ENCODE measurements at regions not wholly inside any gene's neighbourhood (a gene's known extent, or its start where the extent isn't known, plus 50 kb on each side); places are given as distances from the start of the nearest gene placed in this dataset.

GRCh38 chr7:3233301-3233700 is 67.8 kb upstream of the SDK1 start (continued):
- TF ChIP-seq POU6F1 (CRISPR knock-in tag; IDR thresholded peaks at IDR 0.05; ENCODE audit: borderline replicate concordance, low read depth) = no peak
- no peak for TF ChIP-seq TSHZ2 (CRISPR knock-in tag; IDR thresholded peaks at IDR 0.05)
- TF ChIP-seq BACH2 (CRISPR knock-in tag; IDR thresholded peaks at IDR 0.05; ENCODE audit: borderline replicate concordance) = no peak

DNA sequence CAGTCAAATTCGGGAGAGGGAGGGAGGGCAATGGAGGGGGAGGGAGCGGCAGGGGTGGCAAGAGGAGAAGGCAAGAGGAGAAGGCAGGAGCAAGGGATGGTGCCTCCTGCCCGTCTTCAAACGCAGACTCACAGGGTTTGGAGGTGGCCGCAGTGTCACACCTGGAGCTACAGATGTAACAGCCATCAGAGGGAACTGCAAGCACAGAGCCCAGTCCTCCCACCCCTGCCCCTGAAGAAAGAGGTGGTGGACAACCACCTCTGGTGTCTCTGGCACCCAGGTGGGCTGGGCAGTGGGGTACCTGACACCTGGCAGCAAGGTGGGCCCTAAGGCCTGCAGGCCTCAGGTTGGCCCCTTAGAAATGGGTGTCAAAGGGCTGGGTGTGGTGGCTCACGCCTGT is 67.0 kb upstream of the SDK1 start:
- TF ChIP-seq CSDC2 (CRISPR knock-in tag; IDR thresholded peaks at IDR 0.05) (no peak), ARNTL (CRISPR knock-in tag; IDR thresholded peaks at IDR 0.05; ENCODE audit: borderline replicate concordance, low read depth) (no peak), CREB5 (CRISPR knock-in tag; IDR thresholded peaks at IDR 0.05; ENCODE audit: low read depth) (no peak), TOX (CRISPR knock-in tag; IDR thresholded peaks at IDR 0.05; ENCODE audit: borderline replicate concordance) (no peak), PPARA (CRISPR knock-in tag; IDR thresholded peaks at IDR 0.05; ENCODE audit: borderline replicate concordance) (no peak), PATZ1 (CRISPR knock-in tag; IDR thresholded peaks at IDR 0.05; ENCODE audit: borderline replicate concordance) (no peak), ZNF8 (CRISPR knock-in tag; IDR thresholded peaks at IDR 0.05) (no peak), ESRRG (CRISPR knock-in tag; IDR thresholded peaks at IDR 0.05) (no peak), RARB (CRISPR knock-in tag; IDR thresholded peaks at IDR 0.05) (no peak), OSR1 (CRISPR knock-in tag; IDR thresholded peaks at IDR 0.05) (no peak), ZFP30 (CRISPR knock-in tag; IDR thresholded peaks at IDR 0.05) (no peak), ZNF70 (CRISPR knock-in tag; IDR thresholded peaks at IDR 0.05) (no peak), TSHZ2 (CRISPR knock-in tag; IDR thresholded peaks at IDR 0.05) (no peak), ZNF565 (CRISPR knock-in tag; conservative IDR thresholded peaks at IDR 0.05; ENCODE audit: low read depth) (no peak), GLIS3 (CRISPR knock-in tag; IDR thresholded peaks at IDR 0.05) (no peak), ZFP3 (CRISPR knock-in tag; IDR thresholded peaks at IDR 0.05) (no peak), TCF4 (CRISPR knock-in tag; IDR thresholded peaks at IDR 0.05; ENCODE audit: borderline replicate concordance) (no peak)
- ATAC-seq = no peak

- no peak for ATAC-seq
- TF ChIP-seq CSDC2 (CRISPR knock-in tag; IDR thresholded peaks at IDR 0.05) (no peak), ZNF565 (CRISPR knock-in tag; conservative IDR thresholded peaks at IDR 0.05; ENCODE audit: low read depth) (no peak), PPARA (CRISPR knock-in tag; IDR thresholded peaks at IDR 0.05; ENCODE audit: borderline replicate concordance) (no peak), ZFP3 (CRISPR knock-in tag; IDR thresholded peaks at IDR 0.05) (no peak), TSHZ2 (CRISPR knock-in tag; IDR thresholded peaks at IDR 0.05) (no peak), RARB (CRISPR knock-in tag; IDR thresholded peaks at IDR 0.05) (no peak), BACH2 (CRISPR knock-in tag; IDR thresholded peaks at IDR 0.05; ENCODE audit: borderline replicate concordance) (no peak), ZNF8 (CRISPR knock-in tag; IDR thresholded peaks at IDR 0.05) (no peak), TCF4 (CRISPR knock-in tag; IDR thresholded peaks at IDR 0.05; ENCODE audit: borderline replicate concordance) (no peak), ZNF70 (CRISPR knock-in tag; IDR thresholded peaks at IDR 0.05) (no peak), CSRNP3 (CRISPR knock-in tag; IDR thresholded peaks at IDR 0.05) (no peak), TOX (CRISPR knock-in tag; IDR thresholded peaks at IDR 0.05; ENCODE audit: borderline replicate concordance) (no peak), CREB5 (CRISPR knock-in tag; IDR thresholded peaks at IDR 0.05; ENCODE audit: low read depth) (no peak)
Observed at GRCh38 chr7:3234851-3235250, 66.2 kb upstream of the SDK1 start.

Data from SK-N-SH treated with all-trans-retinoic acid at 6 μM for 48 hours (cell line).